GM23338 (cell line): ENCODE measurements at regions not wholly inside any gene's neighbourhood (a gene's known extent, or its start where the extent isn't known, plus 50 kb on each side); places are given as distances from the start of the nearest gene placed in this dataset.

Source experiments
- ATAC-seq: fragments of 200-7000 bp; cut with Tn5 transposase; 3 replicates; pipeline ENCODE4 v1.9.1; 2020
- DNase-seq: peaks from one replicate; pipeline ENCODE4 v3.0.0-alpha.2; 2015; ENCODE audit warnings: low spot score
- H2AFZ ChIP-seq: fragments of 200-600 bp; sonication (generic); 2 replicates; pipeline ENCODE4 v1.8.0; 2016; ENCODE audit warnings: antibody characterized with exemption, mild to moderate bottlenecking, moderate library complexity
- H3F3A ChIP-seq: fragments of 200-600 bp; sonication (generic); replicated peaks from 2 replicates; pipeline ENCODE4 v1.8.0; 2017; ENCODE audit warnings: antibody characterized with exemption, mixed run types, low read depth
- H3K27ac ChIP-seq: fragments of 200-600 bp; sonication (generic); 2 replicates; pipeline ENCODE4 v1.6.1; 2016; ENCODE audit warnings: low read depth
- H3K27me3 ChIP-seq: fragments of 200-600 bp; sonication (generic); 2 replicates; pipeline ENCODE4 v1.8.0; 2016; ENCODE audit warnings: mild to moderate bottlenecking, mixed run types, moderate library complexity; ENCODE audit not compliant: insufficient read depth
- H3K36me3 ChIP-seq: fragments of 200-600 bp; sonication (generic); 2 replicates; pipeline ENCODE4 v1.8.0; 2016; ENCODE audit warnings: mild to moderate bottlenecking; ENCODE audit not compliant: insufficient read depth
- H3K4me1 ChIP-seq: fragments of 200-600 bp; sonication (generic); 2 replicates; pipeline ENCODE4 v1.8.0; 2016; ENCODE audit warnings: mild to moderate bottlenecking, moderate library complexity; ENCODE audit not compliant: insufficient read depth
- H3K4me2 ChIP-seq: fragments of 200-600 bp; sonication (generic); 2 replicates; pipeline ENCODE4 v1.7.1; 2017; ENCODE audit warnings: mixed run types
- H3K4me3 ChIP-seq: fragments of 200-600 bp; sonication (generic); 2 replicates; pipeline ENCODE4 v1.6.1; 2016; ENCODE audit warnings: mixed run types
- H3K79me2 ChIP-seq: fragments of 200-600 bp; sonication (generic); replicated peaks from 2 replicates; pipeline ENCODE4 v1.8.0; 2017; ENCODE audit warnings: mild to moderate bottlenecking; ENCODE audit not compliant: insufficient read depth
- H3K9me2 ChIP-seq: fragments of 200-600 bp; sonication (generic); 2 replicates; pipeline ENCODE4 v1.8.0; 2017; ENCODE audit not compliant: insufficient read depth
- H4K20me1 ChIP-seq: fragments of 200-600 bp; sonication (generic); replicated peaks from 2 replicates; pipeline ENCODE4 v1.8.0; 2017; ENCODE audit warnings: mild to moderate bottlenecking; ENCODE audit not compliant: insufficient read depth
- H3K27ac Mint-ChIP-seq: 2 replicates; pipeline ENCODE4 v1.8.0; 2020; ENCODE audit warnings: inconsistent platforms, mild to moderate bottlenecking, moderate library complexity, mixed read lengths
- H3K27me3 Mint-ChIP-seq: 3 replicates; pipeline ENCODE4 v1.8.0; 2022; ENCODE audit warnings: low read depth, mild to moderate bottlenecking, moderate library complexity, mixed read lengths, inconsistent platforms; ENCODE audit not compliant: insufficient read depth, poor library complexity
- H3K36me3 Mint-ChIP-seq: 3 replicates; pipeline ENCODE4 v1.8.0; 2021; ENCODE audit warnings: low read depth, mild to moderate bottlenecking, inconsistent platforms, moderate library complexity, mixed read lengths
- H3K4me1 Mint-ChIP-seq: 3 replicates; pipeline ENCODE4 v1.8.0; 2020; ENCODE audit warnings: mild to moderate bottlenecking, inconsistent platforms, mixed read lengths
- H3K4me3 Mint-ChIP-seq: 3 replicates; pipeline ENCODE4 v1.8.0; 2021; ENCODE audit warnings: moderate library complexity, mild to moderate bottlenecking, inconsistent platforms, mixed read lengths
- H3K9me3 Mint-ChIP-seq: 3 replicates; pipeline ENCODE4 v1.8.0; 2020; ENCODE audit warnings: moderate library complexity, mild to moderate bottlenecking, inconsistent platforms, mixed read lengths
- CREB1 ChIP-seq: fragments of 250-450 bp; sonication (Bioruptor Pico); IDR thresholded peaks from 2 replicates; pipeline ENCODE4 v1.5.0; 2020; ENCODE audit warnings: low read depth, mild to moderate bottlenecking, moderate library complexity
- CTCF ChIP-seq, 2 experiments: fragments of 200-600 bp in 1 of 2; sonication (generic) in 1 of 2; conservative IDR thresholded peaks; 2 replicates each; pipeline versions ENCODE4 v1.5.1 to v1.6.1; 2016 to 2017; ENCODE audit warnings: antibody characterized with exemption in 2 of 2, low read depth in 2 of 2, mild to moderate bottlenecking in 2 of 2, moderate library complexity in 1 of 2
- EZH2phosphoT487 ChIP-seq: fragments of 200-600 bp; sonication (generic); IDR thresholded peaks from one replicate; pipeline ENCODE4 v1.8.1; 2018; ENCODE audit warnings: antibody characterized with exemption; ENCODE audit not compliant: unreplicated experiment
- JUNB ChIP-seq: IDR thresholded peaks from one replicate; pipeline ENCODE4 v1.6.1; 2016; ENCODE audit warnings: antibody characterized with exemption; ENCODE audit not compliant: unreplicated experiment
- REST ChIP-seq: IDR thresholded peaks from one replicate; pipeline ENCODE4 v1.6.1; 2018; ENCODE audit warnings: antibody characterized with exemption; ENCODE audit not compliant: unreplicated experiment
- STAT1 ChIP-seq: IDR thresholded peaks from one replicate; pipeline ENCODE4 v1.6.1; 2016; ENCODE audit warnings: antibody characterized with exemption; ENCODE audit not compliant: unreplicated experiment
- ZNF462 ChIP-seq: fragments of 250-450 bp; sonication (Bioruptor Pico); IDR thresholded peaks from 2 replicates; pipeline ENCODE4 v1.5.0; 2020; ENCODE audit warnings: mild to moderate bottlenecking, moderate library complexity

- Mint-ChIP-seq H3K4me3 (no peak overlapping the region), H3K4me1 (no peaks in the 10 kb centered on the region), H3K27ac (no peak overlapping the region)
These were observed 412.2 kb upstream of the KLHL1 start for GRCh38 chr13:70520275-70521036.

More at GRCh38 chr13:70520275-70521036, 412.2 kb upstream of the KLHL1 start:
- Mint-ChIP-seq H3K9me3 (no peaks in the 10 kb centered on the region), H3K27me3 (no peaks in the 10 kb centered on the region), H3K36me3 (no peaks in the 10 kb centered on the region)
- no peak for DNase-seq
- H3K4me1 ChIP-seq: no peaks in the 10 kb centered on the region
- no peaks in the 10 kb centered on the region for H3K36me3 ChIP-seq
- H3F3A ChIP-seq: no peaks in the 10 kb centered on the region
- no peak for ATAC-seq
- H3K27ac ChIP-seq: no peak overlapping the region
- no peak overlapping the region for H3K4me2 ChIP-seq
- H3K27me3 ChIP-seq: no peaks in the 10 kb centered on the region
- H3K79me2 ChIP-seq: no peaks in the 10 kb centered on the region
- H3K9me2 ChIP-seq: no peaks in the 10 kb centered on the region
- H3K4me3 ChIP-seq: no peak overlapping the region
- no peaks in the 10 kb centered on the region for H4K20me1 ChIP-seq
- H2AFZ ChIP-seq: no peak overlapping the region
- no peak for TF ChIP-seq CREB1 (CRISPR knock-in tag)
- TF ChIP-seq ZNF462 (CRISPR knock-in tag): no peak
- no peak for TF ChIP-seq CTCF (conservative IDR thresholded peaks at IDR 0.05; ENCODE audit: low read depth in 2 of 2)
- TF ChIP-seq REST: no peak
- no peak for TF ChIP-seq JUNB
- TF ChIP-seq STAT1: no peak
- no peak for TF ChIP-seq EZH2phosphoT487
